A673 (cell line): ENCODE measurements at regions not wholly inside any gene's neighbourhood (a gene's known extent, or its start where the extent isn't known, plus 50 kb on each side); places are given as distances from the start of the nearest gene placed in this dataset.
A peak's percentile ranks its signal among the peaks of the same experiment; 100 is the strongest.

Source experiments
- BruUV-seq: library from RNA; stranded (reverse); fragments of 400-500 nt; replicated peaks from 2 replicates; lab custom pipeline; 2021; lab: Mats Ljungman, UMichigan
- CTCF ChIA-PET: fragments of 300-600 bp; sonication (Branson Sonifier 250); formaldehyde crosslinking; loops from one replicate; lab custom pipeline; 2022; ENCODE audit warnings: antibody characterized with exemption; lab: Charles Lee
- POLR2A ChIA-PET: fragments of 300-600 bp; sonication (Branson Sonifier 250); formaldehyde crosslinking; loops from one replicate; lab custom pipeline; 2022; ENCODE audit warnings: antibody characterized with exemption; ENCODE audit not compliant: low non-redundant PET; lab: Charles Lee
- DNase-seq: peaks from one replicate; pipeline ENCODE4 v3.0.0-alpha.2; 2015; ENCODE audit warnings: low spot score
- H3K27ac ChIP-seq: fragments of 200-600 bp; sonication (generic); 2 replicates; pipeline ENCODE4 v1.5.1; 2016; ENCODE audit warnings: mixed run types, low read depth, mild to moderate bottlenecking, mixed read lengths, antibody characterized with exemption, low read length; ENCODE audit not compliant: poor library complexity, severe bottlenecking
- H3K27me3 ChIP-seq: fragments of 200-600 bp; sonication (generic); replicated peaks from 2 replicates; pipeline ENCODE4 v1.6.1; 2017; ENCODE audit warnings: mixed run types, low read depth, mild to moderate bottlenecking, mixed read lengths, antibody characterized with exemption, low read length; ENCODE audit not compliant: insufficient read depth, poor library complexity
- H3K36me3 ChIP-seq: fragments of 200-600 bp; sonication (generic); 2 replicates; pipeline ENCODE4 v1.6.1; 2016; ENCODE audit warnings: mixed run types, mild to moderate bottlenecking, mixed read lengths, antibody characterized with exemption, low read length; ENCODE audit not compliant: insufficient read depth, poor library complexity, severe bottlenecking
- H3K4me1 ChIP-seq: fragments of 200-600 bp; sonication (generic); 2 replicates; pipeline ENCODE4 v1.6.1; 2017; ENCODE audit warnings: mixed run types, mild to moderate bottlenecking, mixed read lengths, antibody characterized with exemption, low read length; ENCODE audit not compliant: insufficient read depth, poor library complexity, severe bottlenecking
- H3K4me3 ChIP-seq: fragments of 200-600 bp; sonication (generic); 2 replicates; pipeline ENCODE4 v1.5.1; 2016; ENCODE audit warnings: low read depth, mixed run types, mild to moderate bottlenecking, mixed read lengths, low read length; ENCODE audit not compliant: poor library complexity, severe bottlenecking
- H3K9me3 ChIP-seq: fragments of 200-600 bp; sonication (generic); 2 replicates; pipeline ENCODE4 v1.6.1; 2016; ENCODE audit warnings: mixed run types, low read depth, mild to moderate bottlenecking, mixed read lengths, antibody characterized with exemption, low read length; ENCODE audit not compliant: poor library complexity, severe bottlenecking
- EZH2 ChIP-seq: fragments of 200-600 bp; sonication (generic); IDR thresholded peaks from 2 replicates; pipeline ENCODE4 v1.6.1; 2017; ENCODE audit warnings: borderline replicate concordance, low read depth, mild to moderate bottlenecking, mixed read lengths, antibody characterized with exemption, low read length; ENCODE audit not compliant: poor library complexity, severe bottlenecking
- intact Hi-C: fragments of 100-400 bp; cut with micrococcal nuclease; formaldehyde crosslinking; loops from one replicate; pipeline ENCODE4 v1.10.0; 2022; ENCODE audit not compliant: unreplicated experiment
- TF ChIP-seq, protein P1 (sequence below): fragments of 300-800, 200-600 bp; sonication (generic); conservative IDR thresholded peaks from 2 replicates; pipeline ENCODE4 v1.5.1; 2017; ENCODE audit warnings: low read depth, mild to moderate bottlenecking, antibody characterized with exemption, low read length, moderate library complexity, mixed read lengths

- Histone ChIP-seq H3K4me1 (no peaks in the 10 kb centered on the region), H3K4me3 (no peak overlapping the region), H3K9me3 (no peaks in the 10 kb centered on the region), H3K27ac (no peak overlapping the region), H3K27me3 (no peaks in the 10 kb centered on the region), H3K36me3 (no peaks in the 10 kb centered on the region)
- BruUV-seq, result no TSS peak
- TF ChIP-seq, protein P1, sequence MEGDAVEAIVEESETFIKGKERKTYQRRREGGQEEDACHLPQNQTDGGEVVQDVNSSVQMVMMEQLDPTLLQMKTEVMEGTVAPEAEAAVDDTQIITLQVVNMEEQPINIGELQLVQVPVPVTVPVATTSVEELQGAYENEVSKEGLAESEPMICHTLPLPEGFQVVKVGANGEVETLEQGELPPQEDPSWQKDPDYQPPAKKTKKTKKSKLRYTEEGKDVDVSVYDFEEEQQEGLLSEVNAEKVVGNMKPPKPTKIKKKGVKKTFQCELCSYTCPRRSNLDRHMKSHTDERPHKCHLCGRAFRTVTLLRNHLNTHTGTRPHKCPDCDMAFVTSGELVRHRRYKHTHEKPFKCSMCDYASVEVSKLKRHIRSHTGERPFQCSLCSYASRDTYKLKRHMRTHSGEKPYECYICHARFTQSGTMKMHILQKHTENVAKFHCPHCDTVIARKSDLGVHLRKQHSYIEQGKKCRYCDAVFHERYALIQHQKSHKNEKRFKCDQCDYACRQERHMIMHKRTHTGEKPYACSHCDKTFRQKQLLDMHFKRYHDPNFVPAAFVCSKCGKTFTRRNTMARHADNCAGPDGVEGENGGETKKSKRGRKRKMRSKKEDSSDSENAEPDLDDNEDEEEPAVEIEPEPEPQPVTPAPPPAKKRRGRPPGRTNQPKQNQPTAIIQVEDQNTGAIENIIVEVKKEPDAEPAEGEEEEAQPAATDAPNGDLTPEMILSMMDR, result no peak
- no peak for TF ChIP-seq EZH2
- DNase-seq, result peak; percentile 35
- intact Hi-C loops, result no loop called here
- ChIA-PET CTCF (no interaction called here), POLR2A (no interaction called here)
These were observed 85.9 kb upstream of the ACSL3 start for GRCh38 chr2:222774941-222775340.

GRCh38 chr2:222776792-222777191, 84.0 kb upstream of the ACSL3 start:
- H3K9me3 ChIP-seq, result no peaks in the 10 kb centered on the region
- DNase-seq, result no peak
- no peak overlapping the region for H3K27ac ChIP-seq
- no peaks in the 10 kb centered on the region for H3K4me1 ChIP-seq
- intact Hi-C loops, result no loop called here
- no peaks in the 10 kb centered on the region for H3K27me3 ChIP-seq
- no peak overlapping the region for H3K4me3 ChIP-seq
- POLR2A ChIA-PET, result no interaction called here
- no TSS peak for BruUV-seq
- CTCF ChIA-PET, result no interaction called here
- H3K36me3 ChIP-seq, result no peaks in the 10 kb centered on the region
- TF ChIP-seq, protein P1, result no peak
- no peak for TF ChIP-seq EZH2

GRCh38 chr2:222778400-222778799, 82.4 kb upstream of the ACSL3 start:
- no peaks in the 10 kb centered on the region for H3K36me3 ChIP-seq
- no peaks in the 10 kb centered on the region for H3K9me3 ChIP-seq
- ChIA-PET CTCF (no interaction called here), POLR2A (no interaction called here)
- intact Hi-C loops, result no loop called here
- H3K27me3 ChIP-seq, result no peaks in the 10 kb centered on the region
- H3K4me3 ChIP-seq, result no peak overlapping the region
- no peaks in the 10 kb centered on the region for H3K4me1 ChIP-seq
- TF ChIP-seq EZH2, result no peak
- TF ChIP-seq, protein P1, result no peak
- DNase-seq, result no peak
- no TSS peak for BruUV-seq
- H3K27ac ChIP-seq, result no peak overlapping the region
